Mucosa of descending colon (tissue), 3 donors: ENCODE measurements at regions not wholly inside any gene's neighbourhood (a gene's known extent, or its start where the extent isn't known, plus 50 kb on each side); places are given as distances from the start of the nearest gene placed in this dataset.

Source experiments
- ATAC-seq: fragments of 200-7000 bp; cut with Tn5 transposase; one replicate; pipeline ENCODE4 v1.9.1; 2020; ENCODE audit warnings: mild to moderate bottlenecking, moderate library complexity
- DNase-seq, 3 donors: peaks; one replicate each; pipeline ENCODE4 v3.0.0-alpha.2; 2020
- H3K36me3 ChIP-seq: fragments of 200-600 bp; one replicate; pipeline ENCODE4 v1.8.0; 2021; ENCODE audit warnings: low read depth, mild to moderate bottlenecking
- H3K4me1 ChIP-seq: fragments of 200-600 bp; one replicate; pipeline ENCODE4 v1.8.0; 2021; ENCODE audit warnings: low read depth, mild to moderate bottlenecking
- H3K4me3 ChIP-seq: fragments of 200-600 bp; one replicate; pipeline ENCODE4 v1.8.0; 2021; ENCODE audit warnings: mild to moderate bottlenecking
- H3K9me3 ChIP-seq: fragments of 200-600 bp; one replicate; pipeline ENCODE4 v1.8.0; 2021; ENCODE audit warnings: mild to moderate bottlenecking
- CTCF ChIP-seq: fragments of 200-600 bp; IDR thresholded peaks from one replicate; pipeline ENCODE4 v1.8.0; 2022; ENCODE audit warnings: antibody characterized with exemption, mild to moderate bottlenecking
- intact Hi-C, 2 donors: fragments of 100-400 bp; cut with DNase I in 1 of 2; cut with micrococcal nuclease in 1 of 2; formaldehyde crosslinking; loops; one replicate each; pipeline versions ENCODE4 v1.11.0 to v1.11.1; 2022; cut with DNase I, micrococcal nuclease
- donor health status: DM: no; HTN: no; CAD: no; lungs with moderate emphysema.
- donor health status: DM: no; HTN: no; CAD: no.
- donor health status: DM: no; HTN: yes; CAD: no.

GRCh38 chr12:46432325-46432724, 59.8 kb upstream of the SLC38A2 start:
- no peaks in the 10 kb centered on the region for H3K36me3 ChIP-seq
- intact Hi-C loops: no loop called here
- ATAC-seq (no peak), DNase-seq (no peak)
- peaks cover 14% of the 10 kb centered on the region for H3K4me1 ChIP-seq
- no peak for TF ChIP-seq CTCF
- H3K9me3 ChIP-seq: no peaks in the 10 kb centered on the region
- no peak overlapping the region for H3K4me3 ChIP-seq

- DNase-seq: peak in 1 of 3 donors; percentile 33
- H3K36me3 ChIP-seq: no peaks in the 10 kb centered on the region
- H3K9me3 ChIP-seq: no peaks in the 10 kb centered on the region
- intact Hi-C loops: no loop called here
- no peak overlapping the region for H3K4me3 ChIP-seq
- TF ChIP-seq CTCF: no peak
- peaks cover 14% of the 10 kb centered on the region for H3K4me1 ChIP-seq
- peak; percentile 96 for ATAC-seq
These were observed 57.9 kb upstream of the SLC38A2 start for GRCh38 chr12:46430340-46430948.
